ENCODE measurements at regions not wholly inside any gene's neighbourhood (a gene's known extent, or its start where the extent isn't known, plus 50 kb on each side); places are given as distances from the start of the nearest gene placed in this dataset.
"Not testable (repeated sequence)": the region's sequence is repeated elsewhere in the genome, so short reads cannot be mapped to it uniquely, and the experiment has no call there.

DNA sequence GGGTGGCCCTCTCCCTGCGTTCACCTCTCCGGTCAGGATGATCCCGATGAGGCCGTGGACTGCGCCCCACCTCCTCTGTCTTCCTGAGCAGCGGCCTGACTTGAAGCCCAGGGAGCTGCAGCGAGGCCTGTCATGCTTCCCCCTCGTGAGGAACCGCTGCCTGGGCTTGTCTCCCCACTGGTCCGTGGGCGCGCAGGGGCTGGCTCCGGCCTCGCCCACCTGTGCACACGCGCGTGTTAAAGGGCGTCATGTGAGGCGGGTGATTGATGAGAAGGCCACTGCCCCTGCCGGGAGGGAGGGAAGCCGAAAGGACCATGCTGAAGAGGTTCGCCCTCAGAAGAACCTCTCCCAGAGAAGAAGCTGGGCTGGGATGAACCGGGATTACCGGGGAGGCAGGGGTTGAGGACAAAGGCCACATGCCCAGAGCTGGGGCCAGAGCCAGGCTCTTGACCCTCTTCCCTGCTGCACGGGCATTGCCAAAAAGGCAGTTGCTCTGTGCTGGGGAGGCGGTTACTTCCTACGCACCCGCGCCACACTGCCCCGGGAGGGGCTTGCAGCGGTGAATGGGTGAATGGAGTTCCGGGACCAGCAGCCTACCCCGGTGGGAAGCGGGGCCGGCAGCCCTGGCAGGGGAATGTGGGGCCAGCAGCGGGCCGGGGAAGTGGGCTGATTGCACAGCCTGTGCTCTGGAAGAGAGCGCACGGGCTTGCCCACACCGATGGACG is 85.9 kb upstream of the GSE1 start:
- Mint-ChIP-seq H3K27ac (no peak overlapping the region), H3K9me3 (no peaks in the 10 kb centered on the region), H3K36me3 (ENCODE audit: low read depth) (no peaks in the 10 kb centered on the region), H3K27me3 (no peaks in the 10 kb centered on the region), H3K4me3 (no peak overlapping the region), H3K4me1 (peaks cover 6% of the 10 kb centered on the region)
- ATAC-seq (replicated peaks), result no peak

DNA sequence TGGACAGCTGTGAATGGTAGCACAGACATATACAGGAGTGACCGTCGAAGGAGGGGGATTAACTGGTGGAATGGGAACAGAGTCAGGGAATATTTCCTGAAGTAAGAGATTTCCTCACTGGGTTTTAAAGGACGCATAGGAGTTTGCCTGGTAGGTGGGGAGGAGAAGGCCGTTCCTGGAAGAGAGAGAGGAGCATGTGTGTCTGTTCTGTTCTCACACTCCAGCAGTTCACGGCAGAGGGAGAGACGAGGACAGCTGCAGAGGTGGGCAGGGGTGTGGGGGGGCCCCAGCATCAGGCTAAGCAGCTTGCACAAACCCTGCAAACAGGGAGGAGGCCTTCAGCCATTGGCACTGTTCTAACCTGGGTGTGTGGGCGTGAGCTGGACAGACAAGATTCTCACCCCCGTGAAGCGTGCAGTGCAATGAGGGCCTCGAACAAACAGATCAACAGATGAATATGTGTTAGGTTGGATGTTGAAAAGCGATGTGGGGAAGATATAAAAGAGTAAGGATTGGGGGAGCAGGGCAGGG is 85.3 kb upstream of the GSE1 start:
- no peak overlapping the region for H3K27ac Mint-ChIP-seq
- no peaks in the 10 kb centered on the region for H3K9me3 Mint-ChIP-seq
- no peaks in the 10 kb centered on the region for H3K36me3 Mint-ChIP-seq (ENCODE audit: low read depth)
- no peaks in the 10 kb centered on the region for H3K27me3 Mint-ChIP-seq
- H3K4me1 Mint-ChIP-seq, result peaks cover 1% of the 10 kb centered on the region
- H3K4me3 Mint-ChIP-seq, result no peak overlapping the region
- ATAC-seq (replicated peaks), result no peak

- Mint-ChIP-seq H3K36me3 (ENCODE audit: low read depth) (no peaks in the 10 kb centered on the region), H3K4me3 (no peak overlapping the region), H3K27ac (no peak overlapping the region), H3K4me1 (no peaks in the 10 kb centered on the region), H3K27me3 (no peaks in the 10 kb centered on the region), H3K9me3 (no peaks in the 10 kb centered on the region)
- ATAC-seq (replicated peaks), result peak; percentile 58
Measured at GRCh38 chr16:85528528-85529387, 84.4 kb upstream of the GSE1 start.

DNA sequence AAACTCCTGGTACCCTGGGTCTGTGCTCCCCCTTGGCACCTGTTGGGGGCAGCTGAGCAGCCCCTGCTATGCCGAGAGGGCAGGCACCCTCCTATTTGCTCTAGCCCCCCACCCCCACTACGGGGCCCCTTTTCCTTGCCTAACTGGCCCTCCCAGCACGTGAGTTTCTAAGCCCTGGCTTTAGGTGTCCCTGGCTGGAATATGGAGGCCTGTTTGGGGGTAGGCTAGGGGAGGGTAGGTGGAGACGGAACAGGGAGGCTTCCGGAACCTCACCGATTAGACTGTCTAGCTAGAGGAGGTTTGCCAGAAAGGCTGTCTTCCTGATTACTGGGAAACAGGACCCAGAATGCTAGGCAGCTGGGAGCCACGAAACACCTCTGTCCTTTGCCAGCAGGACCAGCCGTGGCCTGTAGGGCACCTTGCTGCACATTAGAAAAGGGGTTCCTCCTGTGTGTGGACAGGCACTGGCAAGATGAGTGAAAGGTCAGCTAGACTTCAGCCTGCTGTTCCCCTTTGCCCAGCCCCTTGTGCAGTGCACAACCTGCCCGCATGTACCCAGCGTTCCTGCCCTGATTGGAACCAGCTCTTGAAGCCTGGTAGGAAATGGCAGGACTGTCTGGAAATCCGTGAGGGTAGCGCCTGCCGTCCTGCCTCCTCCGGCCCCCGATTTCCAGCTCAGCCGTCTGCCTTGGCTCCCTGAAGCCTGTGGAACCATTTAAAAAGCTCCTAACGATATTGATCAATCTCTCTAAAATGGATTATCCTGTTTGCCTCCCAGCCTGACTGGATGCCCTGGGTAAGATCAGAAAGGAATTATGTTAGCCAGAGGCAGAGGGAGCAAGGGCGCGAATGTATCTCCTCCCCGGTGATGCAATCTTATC is 83.4 kb upstream of the GSE1 start:
- H3K27ac Mint-ChIP-seq, result no peak overlapping the region
- H3K9me3 Mint-ChIP-seq, result no peaks in the 10 kb centered on the region
- no peaks in the 10 kb centered on the region for H3K27me3 Mint-ChIP-seq
- ATAC-seq (replicated peaks), result no peak
- H3K4me1 Mint-ChIP-seq, result no peaks in the 10 kb centered on the region
- H3K36me3 Mint-ChIP-seq (ENCODE audit: low read depth), result no peaks in the 10 kb centered on the region
- no peak overlapping the region for H3K4me3 Mint-ChIP-seq

DNA sequence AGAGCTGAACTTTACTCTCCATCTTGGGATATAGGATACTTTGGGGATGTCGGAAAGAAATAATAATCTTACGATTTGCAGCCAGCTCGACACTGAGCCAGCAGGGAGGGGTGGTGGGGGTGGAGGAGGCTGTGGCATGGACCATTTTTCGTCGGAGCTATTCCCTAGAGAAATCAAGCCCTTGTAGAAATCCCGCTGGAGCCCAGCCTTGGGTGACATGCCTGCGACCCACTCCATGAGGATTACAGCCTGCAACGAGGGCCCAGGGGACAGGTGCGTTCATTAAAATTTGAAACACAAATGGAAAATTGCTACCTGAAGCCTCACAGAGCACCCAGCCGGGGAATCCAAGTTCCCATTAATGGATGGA is 82.8 kb upstream of the GSE1 start:
- Mint-ChIP-seq H3K27me3 (no peaks in the 10 kb centered on the region), H3K4me3 (no peak overlapping the region), H3K9me3 (no peaks in the 10 kb centered on the region), H3K27ac (no peak overlapping the region), H3K36me3 (ENCODE audit: low read depth) (no peaks in the 10 kb centered on the region), H3K4me1 (no peaks in the 10 kb centered on the region)
- ATAC-seq (replicated peaks), result no peak

DNA sequence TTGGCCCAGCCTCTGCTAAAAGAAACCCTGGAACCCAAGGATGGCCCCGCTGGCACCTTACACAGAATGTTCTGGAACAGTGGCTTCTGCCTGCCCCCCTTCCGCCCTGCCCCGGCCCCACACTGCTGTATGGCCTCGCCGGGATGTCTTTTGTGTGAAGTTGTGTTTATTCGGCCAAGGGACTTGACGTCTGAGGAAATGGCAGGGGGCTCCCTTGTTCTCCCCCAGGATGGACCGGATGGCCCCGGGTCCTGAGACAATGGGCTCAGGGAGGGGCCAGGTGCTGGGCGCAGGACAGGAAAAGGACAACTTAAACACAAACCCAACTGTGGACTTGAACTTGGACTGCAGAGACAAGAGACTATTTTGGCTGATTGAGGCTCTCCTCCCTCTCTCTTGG is 81.6 kb upstream of the GSE1 start:
- Mint-ChIP-seq H3K27ac (no peak overlapping the region), H3K9me3 (no peaks in the 10 kb centered on the region), H3K4me3 (no peak overlapping the region), H3K4me1 (no peaks in the 10 kb centered on the region), H3K36me3 (ENCODE audit: low read depth) (no peaks in the 10 kb centered on the region), H3K27me3 (no peaks in the 10 kb centered on the region)
- no peak for ATAC-seq (replicated peaks)

GRCh38 chr16:85532147-85532546 is 81.0 kb upstream of the GSE1 start:
- ATAC-seq (replicated peaks), result no peak
- Mint-ChIP-seq H3K9me3 (no peaks in the 10 kb centered on the region), H3K4me3 (no peak overlapping the region), H3K27ac (no peak overlapping the region), H3K4me1 (no peaks in the 10 kb centered on the region), H3K36me3 (ENCODE audit: low read depth) (no peaks in the 10 kb centered on the region), H3K27me3 (no peaks in the 10 kb centered on the region)

DNA sequence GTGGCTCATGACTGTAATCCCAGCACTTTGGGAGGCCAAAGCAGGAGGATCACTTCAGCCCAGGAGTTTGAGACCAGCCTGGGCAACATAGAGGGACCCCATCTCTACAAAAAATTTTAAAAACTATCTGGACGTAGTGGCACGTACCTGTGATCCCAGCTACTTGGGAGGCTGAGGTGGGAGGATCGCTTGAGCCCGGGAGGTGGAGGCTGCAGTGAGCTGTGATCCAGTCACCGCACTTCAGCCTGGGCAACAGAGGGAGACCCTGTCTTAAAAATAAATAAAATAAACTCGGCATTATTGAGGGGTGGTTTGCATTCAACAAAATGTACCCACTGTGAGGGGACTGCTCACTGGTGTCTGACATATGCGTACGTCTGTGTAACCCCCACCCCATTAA is 79.5 kb upstream of the GSE1 start:
- H3K27ac Mint-ChIP-seq; H3K9me3 Mint-ChIP-seq; H3K4me3 Mint-ChIP-seq; H3K36me3 Mint-ChIP-seq (ENCODE audit: low read depth); ATAC-seq (replicated peaks); H3K4me1 Mint-ChIP-seq; H3K27me3 Mint-ChIP-seq: not testable (repeated sequence)

DNA sequence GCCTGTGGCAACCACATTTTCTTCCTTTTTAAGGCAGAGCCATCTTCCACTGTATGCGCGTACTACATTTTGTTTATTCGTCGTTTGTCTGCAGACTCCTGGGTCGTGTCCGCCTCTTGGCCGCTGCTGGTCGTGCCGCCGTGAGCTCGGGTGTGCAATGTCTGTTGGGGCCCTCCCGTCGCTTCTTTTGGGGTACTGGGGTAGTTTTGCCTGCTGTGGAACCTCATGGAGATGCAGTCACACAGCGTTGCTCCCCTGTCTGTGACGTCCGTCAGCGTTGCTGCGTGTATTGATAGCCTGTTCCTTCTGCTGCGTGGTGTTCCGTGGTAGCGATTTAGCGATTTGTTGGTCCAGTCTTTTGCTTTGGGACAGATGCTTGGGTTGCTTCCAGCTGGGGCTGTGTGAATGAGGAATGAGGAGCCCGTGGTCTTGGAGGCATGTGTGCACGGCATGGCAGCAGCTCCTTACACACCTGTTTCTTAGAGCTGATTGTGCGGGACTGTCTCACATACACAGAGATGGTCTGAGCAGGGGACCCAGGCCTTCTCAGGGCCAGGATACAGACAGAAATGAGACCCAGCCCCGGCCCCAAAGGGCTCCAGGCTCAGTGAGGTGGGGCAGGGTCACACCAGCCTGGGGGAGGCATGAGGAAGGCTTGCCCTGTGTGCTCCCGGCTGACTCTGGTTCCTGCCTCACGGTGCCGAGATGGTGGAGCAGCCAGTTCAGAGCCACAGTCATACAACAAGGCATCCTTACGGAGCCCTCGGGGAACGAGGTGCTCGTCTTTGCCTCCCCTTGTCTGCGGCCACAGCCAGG is 78.4 kb upstream of the GSE1 start:
- Mint-ChIP-seq H3K4me3 (no peak overlapping the region), H3K27ac (no peak overlapping the region), H3K9me3 (no peaks in the 10 kb centered on the region), H3K4me1 (no peaks in the 10 kb centered on the region), H3K36me3 (ENCODE audit: low read depth) (no peaks in the 10 kb centered on the region), H3K27me3 (no peaks in the 10 kb centered on the region)
- ATAC-seq (replicated peaks), result no peak

DNA sequence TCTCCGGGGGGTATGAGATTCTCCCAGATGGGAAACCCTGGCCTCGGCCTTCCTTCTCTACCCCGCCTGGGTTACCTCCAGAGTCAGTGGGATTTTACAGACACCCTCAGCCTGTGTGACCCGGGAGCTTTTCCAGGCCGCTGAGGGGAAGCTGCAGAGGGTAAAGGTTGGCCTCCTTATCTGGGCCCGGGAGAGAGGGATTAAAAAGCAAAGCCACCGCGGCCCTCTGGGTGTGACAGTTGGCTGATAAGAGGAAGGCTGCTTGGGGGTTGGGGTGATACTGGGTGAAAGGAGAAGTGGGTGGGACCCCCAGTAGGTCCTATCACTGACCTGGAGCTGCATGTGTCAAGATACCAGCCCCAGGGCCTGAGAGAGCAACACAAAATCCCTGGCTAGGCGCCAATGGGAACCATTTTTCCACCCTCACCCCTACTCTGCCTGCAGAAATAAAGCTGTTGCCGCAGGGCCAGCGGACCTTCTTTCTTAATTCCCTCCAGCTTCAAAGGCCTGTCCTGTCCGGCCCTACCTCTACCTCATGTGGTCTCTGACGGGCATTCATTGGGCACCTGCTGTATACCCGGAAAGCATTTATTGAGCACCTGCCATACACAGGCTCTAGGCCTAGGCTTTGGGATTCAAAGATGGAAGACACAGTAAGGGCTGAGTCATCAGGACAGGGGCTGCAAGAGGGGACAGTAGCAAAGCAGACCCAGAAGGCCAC is 77.6 kb upstream of the GSE1 start:
- ATAC-seq (replicated peaks), result no peak
- Mint-ChIP-seq H3K27ac (no peak overlapping the region), H3K27me3 (no peaks in the 10 kb centered on the region), H3K36me3 (ENCODE audit: low read depth) (no peaks in the 10 kb centered on the region), H3K4me3 (no peak overlapping the region), H3K9me3 (no peaks in the 10 kb centered on the region), H3K4me1 (no peaks in the 10 kb centered on the region)

DNA sequence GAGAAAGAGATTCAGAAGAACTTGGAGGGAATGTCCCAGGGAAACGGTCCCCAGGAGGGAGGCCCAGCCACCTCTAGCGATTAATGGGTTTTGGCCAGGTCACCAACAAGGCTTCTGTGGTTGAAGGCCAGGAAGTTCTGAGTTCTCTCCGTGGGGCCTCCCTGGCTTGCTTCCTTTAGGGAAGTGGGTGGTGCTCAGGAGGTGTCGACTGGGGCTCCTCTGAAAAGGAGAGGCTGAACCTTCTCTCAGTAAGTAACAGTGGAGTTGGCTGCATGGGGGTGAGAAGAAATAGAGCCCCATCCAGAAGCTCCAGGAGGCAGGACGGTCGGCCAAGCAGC is 77.1 kb upstream of the GSE1 start:
- Mint-ChIP-seq H3K27me3 (no peaks in the 10 kb centered on the region), H3K36me3 (ENCODE audit: low read depth) (no peaks in the 10 kb centered on the region), H3K4me1 (no peaks in the 10 kb centered on the region), H3K9me3 (no peaks in the 10 kb centered on the region), H3K4me3 (no peak overlapping the region), H3K27ac (no peak overlapping the region)
- no peak for ATAC-seq (replicated peaks)

DNA sequence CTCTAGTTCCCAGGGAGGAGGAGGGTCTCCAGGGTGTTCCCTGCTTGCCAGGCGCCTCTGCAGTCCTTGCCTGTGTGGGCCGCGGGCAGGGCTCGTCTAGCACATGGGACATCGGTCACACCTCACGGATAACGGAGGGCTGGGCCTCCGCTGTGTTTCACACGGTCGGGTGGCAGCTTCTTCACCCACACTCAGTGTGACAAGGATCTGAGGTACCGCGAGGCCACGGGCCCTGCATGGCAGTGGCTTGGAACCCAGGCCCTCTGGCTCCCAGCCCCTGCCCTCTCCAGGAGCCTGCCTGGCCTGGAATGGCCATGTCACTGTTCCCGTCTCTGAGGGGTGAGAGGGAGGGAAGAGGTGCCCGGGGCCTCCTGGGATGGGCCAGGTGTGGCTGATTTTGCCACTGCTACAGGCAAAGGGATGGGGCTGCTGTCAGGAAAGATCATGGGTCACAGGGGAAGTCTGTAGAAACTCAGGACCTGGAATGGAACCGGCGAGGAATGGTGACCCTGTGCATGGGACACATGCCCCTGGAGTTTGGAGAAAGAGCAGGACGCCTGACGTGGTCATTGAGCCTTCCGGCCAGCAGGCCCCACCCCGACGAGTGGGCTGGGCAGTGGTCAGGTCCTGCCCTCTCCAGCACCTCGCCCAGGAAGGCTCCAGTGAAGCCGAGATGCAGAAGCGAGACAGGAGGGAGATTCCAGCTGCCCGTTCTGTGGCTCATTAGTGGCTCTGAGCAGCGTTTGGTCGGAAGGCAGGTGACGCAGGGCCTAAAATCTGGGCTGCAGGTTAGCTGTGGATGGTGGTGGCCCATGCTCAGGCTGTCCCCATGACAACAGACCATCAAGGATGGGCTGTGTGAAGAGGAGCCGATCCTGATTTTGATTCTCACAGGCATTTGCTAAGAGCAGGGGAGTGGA is 76.5 kb upstream of the GSE1 start:
- H3K36me3 Mint-ChIP-seq (ENCODE audit: low read depth), result no peaks in the 10 kb centered on the region
- H3K4me1 Mint-ChIP-seq, result no peaks in the 10 kb centered on the region
- no peaks in the 10 kb centered on the region for H3K9me3 Mint-ChIP-seq
- no peak overlapping the region for H3K4me3 Mint-ChIP-seq
- no peaks in the 10 kb centered on the region for H3K27me3 Mint-ChIP-seq
- no peak for ATAC-seq (replicated peaks)
- H3K27ac Mint-ChIP-seq, result no peak overlapping the region

GRCh38 chr16:85537331-85537788 is 75.8 kb upstream of the GSE1 start:
- no peaks in the 10 kb centered on the region for H3K4me1 Mint-ChIP-seq
- no peak overlapping the region for H3K27ac Mint-ChIP-seq
- no peak overlapping the region for H3K4me3 Mint-ChIP-seq
- no peaks in the 10 kb centered on the region for H3K36me3 Mint-ChIP-seq (ENCODE audit: low read depth)
- H3K27me3 Mint-ChIP-seq, result no peaks in the 10 kb centered on the region
- H3K9me3 Mint-ChIP-seq, result no peaks in the 10 kb centered on the region
- no peak for ATAC-seq (replicated peaks)
